ENCODE measurements at regions not wholly inside any gene's neighbourhood (a gene's known extent, or its start where the extent isn't known, plus 50 kb on each side); places are given as distances from the start of the nearest gene placed in this dataset.
"Not testable (repeated sequence)": the region's sequence is repeated elsewhere in the genome, so short reads cannot be mapped to it uniquely, and the experiment has no call there.

- Histone ChIP-seq H3K27ac (ENCODE audit: low read depth, low read length) (no peak overlapping the region), H3K4me3 (ENCODE audit: low read depth, low read length) (no peak overlapping the region), H3K27me3 (ENCODE audit: control insufficient read depth, insufficient read depth, low read length) (no peaks in the 10 kb centered on the region), H3K9me3 (ENCODE audit: control insufficient read depth, insufficient read depth, low read length) (peaks cover 7% of the 10 kb centered on the region; the same call in 1 of the 2 replicates)
- no peak for TF ChIP-seq CTCF (IDR thresholded peaks at IDR 0.05; ENCODE audit: low read depth, low read length)
- CTCF ChIA-PET: no interaction called here
- DNase-seq (ENCODE audit: low read depth, low spot score): no peak
- POLR2A ChIA-PET: no interaction called here
Measured at GRCh38 chr17:33875973-33876372, 379.1 kb upstream of the CCL2 start.

- POLR2A ChIA-PET; DNase-seq (ENCODE audit: low read depth, low spot score); H3K27me3 ChIP-seq (ENCODE audit: control insufficient read depth, insufficient read depth, low read length); CTCF ChIA-PET; H3K27ac ChIP-seq (ENCODE audit: low read depth, low read length); H3K9me3 ChIP-seq (ENCODE audit: control insufficient read depth, insufficient read depth, low read length); H3K4me3 ChIP-seq (ENCODE audit: low read depth, low read length): not testable (repeated sequence)
Measured at GRCh38 chr17:33882273-33882672, 372.8 kb upstream of the CCL2 start.

- POLR2A ChIA-PET: not testable (repeated sequence)
Measured at GRCh38 chr17:33882677-33883076, 372.4 kb upstream of the CCL2 start.

GRCh38 chr17:33888455-33888854 lies 366.6 kb upstream of the CCL2 start:
- Histone ChIP-seq H3K9me3 (ENCODE audit: control insufficient read depth, insufficient read depth, low read length) (peaks cover 3% of the 10 kb centered on the region; the same call in 1 of the 2 replicates), H3K27ac (ENCODE audit: low read depth, low read length) (no peak overlapping the region), H3K4me3 (ENCODE audit: low read depth, low read length) (no peak overlapping the region), H3K27me3 (ENCODE audit: control insufficient read depth, insufficient read depth, low read length) (no peaks in the 10 kb centered on the region)
- no peak for TF ChIP-seq CTCF (IDR thresholded peaks at IDR 0.05; ENCODE audit: low read depth, low read length)
- CTCF ChIA-PET: no interaction called here
- no peak for DNase-seq (ENCODE audit: low read depth, low spot score)
- POLR2A ChIA-PET: no interaction called here

More at GRCh38 chr17:33882677-33883076, 372.4 kb upstream of the CCL2 start:
- H3K27me3 ChIP-seq (ENCODE audit: control insufficient read depth, insufficient read depth, low read length); H3K4me3 ChIP-seq (ENCODE audit: low read depth, low read length); CTCF ChIA-PET; DNase-seq (ENCODE audit: low read depth, low spot score); H3K9me3 ChIP-seq (ENCODE audit: control insufficient read depth, insufficient read depth, low read length); H3K27ac ChIP-seq (ENCODE audit: low read depth, low read length): not testable (repeated sequence)

- ChIA-PET POLR2A (no interaction called here), CTCF (no interaction called here)
- H3K27me3 ChIP-seq (ENCODE audit: control insufficient read depth, insufficient read depth, low read length): no peaks in the 10 kb centered on the region
- H3K27ac ChIP-seq (ENCODE audit: low read depth, low read length): no peak overlapping the region
- H3K4me3 ChIP-seq (ENCODE audit: low read depth, low read length): no peak overlapping the region
- peaks cover 3% of the 10 kb centered on the region; the same call in 1 of the 2 replicates for H3K9me3 ChIP-seq (ENCODE audit: control insufficient read depth, insufficient read depth, low read length)
- no peak for DNase-seq (ENCODE audit: low read depth, low spot score)
- TF ChIP-seq CTCF (IDR thresholded peaks at IDR 0.05; ENCODE audit: low read depth, low read length): no peak
Measured at GRCh38 chr17:33889040-33889439, 366.0 kb upstream of the CCL2 start.

- Histone ChIP-seq H3K27me3 (ENCODE audit: control insufficient read depth, insufficient read depth, low read length) (no peaks in the 10 kb centered on the region), H3K27ac (ENCODE audit: low read depth, low read length) (no peak overlapping the region), H3K4me3 (ENCODE audit: low read depth, low read length) (no peak overlapping the region), H3K9me3 (ENCODE audit: control insufficient read depth, insufficient read depth, low read length) (peaks cover 3% of the 10 kb centered on the region; the same call in 1 of the 2 replicates)
- DNase-seq (ENCODE audit: low read depth, low spot score): no peak
- ChIA-PET CTCF (no interaction called here), POLR2A (no interaction called here)
- TF ChIP-seq CTCF (IDR thresholded peaks at IDR 0.05; ENCODE audit: low read depth, low read length): no peak
Measured at GRCh38 chr17:33889766-33890165, 365.3 kb upstream of the CCL2 start.

All from AG04450 (cell line).